HG03095 (cell line): ENCODE measurements at regions not wholly inside any gene's neighbourhood (a gene's known extent, or its start where the extent isn't known, plus 50 kb on each side); places are given as distances from the start of the nearest gene placed in this dataset.

Experiments used
- ATAC-seq: cut with Tn5 transposase; IDR thresholded peaks from one replicate; pipeline ENCODE4 v1.9.1; 2021; ENCODE audit warnings: moderate library complexity; ENCODE audit not compliant: unreplicated experiment

DNA sequence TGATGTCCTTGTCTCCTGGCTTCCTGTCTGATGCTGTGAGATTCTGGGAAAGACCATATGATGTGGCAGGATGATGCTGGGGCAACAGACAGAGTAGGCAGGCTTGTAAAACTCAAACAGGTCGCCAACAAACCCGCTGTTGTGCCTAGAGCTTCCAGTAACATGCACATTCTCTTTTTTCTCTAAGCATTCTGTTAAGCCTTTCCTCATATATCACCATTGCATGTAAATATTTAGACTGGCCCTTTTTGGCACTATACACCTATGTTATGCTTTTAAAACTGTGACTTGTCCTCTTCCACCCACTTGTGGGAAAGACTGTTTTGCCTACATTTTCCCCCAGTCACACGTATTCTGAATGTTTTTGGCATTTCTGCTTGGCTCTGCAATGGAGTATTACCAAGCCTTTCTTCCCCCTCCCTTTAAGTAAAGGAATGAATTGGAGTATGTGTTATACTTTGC, 250.4 kb upstream of the TANK start:
- no peak for ATAC-seq

DNA sequence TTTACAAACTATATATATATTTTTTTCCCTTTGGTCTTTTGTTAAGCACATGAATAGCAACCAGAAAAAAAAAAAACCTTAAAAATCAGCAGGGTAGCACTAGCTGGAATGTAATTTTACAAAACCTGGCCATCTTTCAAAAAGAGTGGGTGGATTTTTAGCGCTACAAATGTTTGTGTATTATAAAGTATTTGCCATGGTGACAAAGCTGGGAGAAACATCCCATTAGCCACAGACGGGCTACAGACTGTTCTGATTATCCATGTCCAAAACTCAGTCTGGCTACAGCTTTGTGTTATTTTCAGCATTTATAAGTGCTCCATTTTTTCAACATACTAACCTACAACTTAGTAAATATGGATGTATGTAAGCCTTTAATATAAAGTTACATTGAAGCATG, 249.5 kb upstream of the TANK start:
- ATAC-seq = no peak

DNA sequence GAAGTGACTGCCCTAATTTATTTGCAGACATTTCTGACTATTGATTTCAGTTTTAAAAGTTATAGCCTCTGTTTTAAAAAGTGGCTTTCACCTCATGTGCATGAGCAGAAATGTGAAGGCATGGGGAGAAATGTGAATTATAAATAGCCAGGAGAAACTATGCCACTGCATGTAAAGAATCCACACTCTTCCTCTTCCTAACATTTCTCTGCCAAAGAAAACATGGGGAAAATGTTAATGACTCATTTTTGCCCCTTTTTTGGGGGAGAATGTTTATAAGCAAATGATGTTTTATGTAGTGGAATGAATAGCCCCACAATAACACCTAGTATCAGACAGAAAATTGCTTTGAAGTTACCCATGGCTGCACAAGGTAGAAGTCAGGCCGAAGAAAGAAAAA, 249.0 kb upstream of the TANK start:
- no peak for ATAC-seq

DNA sequence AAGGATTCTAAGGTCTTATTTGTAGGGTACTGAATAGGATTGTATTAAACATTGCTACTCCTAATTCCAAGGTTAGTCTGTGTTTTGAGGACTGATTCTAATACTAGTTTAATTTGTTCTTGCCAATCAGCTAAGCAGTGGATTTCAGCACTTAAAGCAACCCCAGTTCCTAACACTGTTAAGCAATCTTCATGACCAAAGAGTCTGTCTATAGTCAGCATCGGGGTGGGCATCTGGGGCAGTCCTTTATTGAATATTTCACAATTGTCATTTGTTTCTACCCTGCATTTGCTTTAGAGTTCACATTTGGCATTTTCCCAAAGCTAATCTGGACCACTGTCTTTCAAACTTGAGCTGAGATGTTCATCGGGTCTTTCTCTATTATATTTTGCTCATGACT, 248.0 kb upstream of the TANK start:
- no peak for ATAC-seq

DNA sequence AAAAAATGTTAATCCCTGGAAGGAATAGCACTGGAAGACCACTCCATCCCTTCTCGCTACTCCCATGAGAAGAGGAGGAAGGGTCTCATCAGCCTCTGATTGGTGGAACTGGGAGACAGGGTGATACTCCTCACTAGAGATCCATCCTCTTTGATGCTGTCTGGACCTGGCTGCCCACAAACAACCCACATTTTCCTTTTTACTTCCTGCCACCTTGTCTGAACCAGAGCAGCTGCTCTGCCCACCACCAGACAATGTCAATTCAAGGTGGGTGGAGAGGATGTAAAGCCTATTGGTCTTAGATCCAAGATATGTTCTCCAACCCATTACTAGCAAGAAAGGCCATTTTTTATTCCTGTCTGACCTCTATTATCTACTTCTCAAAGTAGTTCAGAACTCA, 246.9 kb upstream of the TANK start:
- ATAC-seq = no peak

DNA sequence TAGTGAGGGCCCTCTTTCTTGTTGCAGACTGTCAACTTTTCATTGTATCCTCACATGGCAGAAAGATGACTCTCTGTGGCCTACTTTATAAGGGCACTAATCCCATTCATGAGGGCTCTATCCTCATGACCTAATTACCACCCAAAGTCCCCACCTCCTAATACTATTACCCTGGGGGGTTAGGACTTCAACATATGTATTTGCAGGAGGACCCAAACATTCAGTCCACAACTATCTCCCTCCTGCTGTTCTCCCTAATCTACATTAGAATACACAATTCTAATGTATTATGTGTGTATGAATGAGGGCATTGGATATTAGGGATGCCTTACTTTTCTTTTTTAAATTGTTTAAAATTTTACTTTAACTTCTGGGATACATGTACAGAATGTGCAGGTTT, 246.0 kb upstream of the TANK start:
- ATAC-seq = no peak

DNA sequence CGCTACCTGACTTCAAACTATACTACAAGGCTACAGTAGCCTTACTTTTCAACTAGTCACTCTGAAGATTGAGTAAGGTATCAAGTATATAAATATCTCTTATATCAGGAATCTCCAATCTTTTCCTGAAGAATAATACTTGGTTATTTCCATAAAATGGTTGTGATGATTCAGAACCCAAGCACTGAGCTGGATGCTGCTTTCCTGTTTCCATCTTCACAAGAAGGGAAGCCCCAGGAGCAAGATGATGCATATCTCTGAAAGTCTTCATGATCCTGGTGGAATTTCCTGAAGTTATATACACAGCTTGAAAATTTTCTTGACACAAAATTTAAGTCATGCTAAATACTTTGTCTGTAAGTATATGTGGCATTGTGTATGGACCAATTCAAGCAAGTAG, 243.9 kb upstream of the TANK start:
- ATAC-seq = no peak

DNA sequence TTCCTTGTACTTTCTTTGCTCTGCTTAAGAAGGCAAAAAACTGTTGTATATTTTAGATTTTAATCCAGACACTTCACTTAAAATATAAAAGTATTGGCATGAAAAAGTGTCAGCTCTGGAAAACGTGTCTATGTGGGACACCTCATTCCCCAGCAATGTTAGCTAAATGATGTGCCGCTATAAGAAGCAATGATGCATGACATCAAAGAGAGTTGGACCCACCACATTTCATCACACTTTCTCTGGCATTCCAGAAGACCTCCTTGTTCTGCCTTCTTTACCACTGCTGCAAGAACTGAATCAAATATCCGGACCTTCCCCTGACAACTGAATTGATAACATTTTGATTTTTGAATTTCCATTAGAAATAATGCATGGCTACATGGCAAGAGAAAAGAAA, 242.4 kb upstream of the TANK start:
- no peak for ATAC-seq

DNA sequence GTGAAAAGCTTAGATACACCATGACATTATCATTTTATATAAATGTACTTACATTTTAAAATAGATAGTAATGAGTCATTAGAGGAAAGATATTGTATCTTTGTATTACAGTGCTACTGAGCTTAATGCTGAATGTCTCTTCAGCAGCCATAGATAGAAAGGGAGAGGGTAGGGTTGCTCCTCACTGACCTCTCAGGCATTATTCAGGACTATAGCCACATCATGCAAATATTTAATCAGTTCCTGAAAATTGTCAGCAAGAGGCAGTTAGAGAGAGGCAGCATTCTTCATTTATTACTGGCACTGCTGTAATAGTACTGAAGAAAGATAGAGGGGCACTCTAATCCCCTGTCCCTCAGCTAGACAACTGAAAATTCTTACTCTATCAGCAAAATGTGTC, 242.0 kb upstream of the TANK start:
- ATAC-seq = no peak

DNA sequence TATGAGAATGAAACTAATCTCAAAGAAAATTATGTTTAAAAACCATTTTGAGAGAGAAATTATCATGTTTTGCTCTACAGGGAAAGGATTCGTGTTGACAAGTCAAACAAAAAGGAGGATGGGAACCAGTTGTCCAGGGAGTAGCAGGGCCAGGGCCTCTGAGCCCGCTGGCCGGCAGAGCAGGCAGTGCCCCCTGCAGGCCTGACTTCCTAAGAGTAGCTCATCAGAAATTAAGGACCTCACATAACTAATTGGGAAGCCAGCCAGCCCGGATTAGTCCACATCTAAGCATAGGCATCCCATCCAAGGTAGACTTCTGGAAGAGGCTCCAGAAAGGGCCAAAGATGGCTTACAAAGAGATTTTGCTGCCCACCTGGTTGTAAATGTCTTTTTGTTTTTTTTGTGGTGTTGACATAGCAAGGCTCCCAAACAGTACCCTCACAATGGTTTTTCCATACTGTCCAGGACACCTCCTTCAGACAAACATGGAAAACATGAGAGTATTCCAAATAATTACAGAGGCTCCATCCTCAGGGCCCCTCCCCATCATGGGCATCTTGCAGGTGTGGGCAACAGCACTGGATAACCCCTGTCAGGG, 241.2 kb upstream of the TANK start:
- peak; percentile 59 for ATAC-seq

DNA sequence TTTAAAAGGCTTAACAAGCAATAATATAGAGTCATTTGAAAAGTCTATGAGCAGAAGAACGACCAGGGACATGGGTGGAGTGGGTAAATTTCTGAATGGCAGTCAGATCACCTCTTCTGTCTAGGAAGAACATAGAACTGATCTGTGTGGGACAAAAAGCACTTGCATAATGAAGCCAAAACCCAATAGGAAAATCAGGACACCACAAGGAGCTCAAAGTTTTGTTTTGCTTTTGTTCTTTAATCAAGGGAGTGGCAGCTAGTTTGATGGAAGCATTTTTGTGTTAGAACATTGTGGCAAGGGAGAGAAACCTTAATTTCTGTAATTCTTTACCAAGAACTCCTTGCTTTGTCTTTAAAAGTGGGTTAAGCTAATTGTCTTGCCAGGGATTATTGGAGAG, 240.2 kb upstream of the TANK start:
- ATAC-seq = no peak

DNA sequence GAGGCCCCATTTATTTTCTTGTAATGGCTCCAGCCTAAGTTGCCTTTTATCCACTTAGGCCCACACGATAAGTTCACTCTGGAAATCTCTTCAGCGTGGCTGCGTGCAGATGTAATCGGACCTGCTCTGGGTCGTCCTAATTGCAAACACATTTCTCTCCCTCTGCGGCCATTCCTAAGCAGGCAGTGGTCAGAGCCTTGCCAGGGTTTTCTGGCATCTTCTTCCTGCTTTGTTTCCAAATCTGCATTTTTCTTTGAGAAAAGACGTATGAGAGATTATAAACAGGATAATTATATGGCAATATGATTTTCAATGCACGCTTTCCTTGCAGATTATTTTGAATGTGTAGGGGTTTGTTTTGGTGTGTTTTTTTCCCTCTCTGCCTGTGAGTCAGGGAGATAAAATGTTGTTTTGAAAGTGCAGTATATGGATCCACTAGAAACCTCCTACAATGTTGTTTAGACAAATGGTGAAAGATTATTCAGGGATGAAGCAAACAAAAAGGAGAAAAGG, 239.4 kb upstream of the TANK start:
- no peak for ATAC-seq

DNA sequence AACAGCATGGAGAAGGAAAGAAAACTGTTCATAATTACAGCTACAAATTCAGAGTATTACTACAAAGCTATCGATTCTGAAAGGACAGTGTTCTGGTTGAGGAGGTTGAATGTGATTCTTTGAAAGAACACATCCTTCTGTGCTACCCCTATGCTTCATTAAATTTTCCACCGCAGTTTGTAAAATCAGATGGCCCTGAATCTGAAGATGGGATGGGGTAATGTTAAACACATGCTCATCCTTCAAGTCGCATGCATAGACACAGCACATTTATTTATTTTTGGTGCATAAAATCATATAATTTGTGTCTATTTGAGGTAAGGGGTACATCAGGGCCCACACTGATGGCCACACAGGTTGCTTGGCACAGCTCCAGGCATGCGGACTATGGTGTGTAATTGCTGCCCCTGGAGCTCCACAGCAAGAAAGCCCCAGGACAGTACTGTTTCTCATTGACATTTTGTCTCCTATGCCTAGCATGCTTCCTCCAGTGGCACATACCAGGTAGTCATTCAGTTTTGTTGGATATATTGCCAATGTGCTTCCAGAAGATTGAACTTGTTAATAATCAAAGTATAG, 238.8 kb upstream of the TANK start:
- no peak for ATAC-seq

DNA sequence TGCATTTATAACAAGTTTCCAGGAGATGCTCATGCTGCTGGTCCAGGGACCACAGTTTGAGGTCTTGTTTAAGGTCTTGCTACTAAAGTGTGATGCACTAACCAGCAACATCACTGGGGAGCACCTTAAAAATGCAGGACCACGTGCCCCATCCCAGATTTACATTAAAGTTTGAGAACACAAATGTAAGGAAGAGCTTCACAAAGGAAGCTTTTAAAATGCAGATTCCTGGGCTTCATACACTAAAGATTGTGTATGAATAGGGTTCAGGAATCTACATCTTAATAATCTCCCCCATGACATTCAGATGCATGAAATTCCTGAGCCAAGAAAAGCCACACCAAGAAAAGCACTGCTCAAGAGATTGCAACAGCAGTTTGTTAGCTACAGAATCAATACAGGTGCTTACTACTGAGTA, 235.3 kb upstream of the TANK start:
- no peak for ATAC-seq

DNA sequence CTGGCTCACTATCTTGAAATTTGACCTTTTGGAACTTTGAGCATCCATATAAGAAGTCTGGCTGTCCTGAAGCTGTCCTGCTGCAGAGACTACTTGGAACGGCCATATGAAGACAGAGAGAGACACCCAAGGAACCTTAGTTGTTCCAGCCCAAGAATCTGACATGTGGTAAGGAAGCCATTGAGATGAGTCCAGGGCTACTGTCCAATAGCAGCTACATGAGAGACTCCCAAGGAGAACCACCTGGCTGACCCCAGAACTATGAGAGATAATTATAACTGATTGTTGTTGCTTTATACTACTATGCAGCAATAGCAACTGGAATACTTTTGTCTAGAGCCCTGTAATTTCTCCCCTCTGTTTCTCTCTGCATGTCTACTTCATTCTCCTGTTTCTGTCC, 234.3 kb upstream of the TANK start:
- no peak for ATAC-seq

DNA sequence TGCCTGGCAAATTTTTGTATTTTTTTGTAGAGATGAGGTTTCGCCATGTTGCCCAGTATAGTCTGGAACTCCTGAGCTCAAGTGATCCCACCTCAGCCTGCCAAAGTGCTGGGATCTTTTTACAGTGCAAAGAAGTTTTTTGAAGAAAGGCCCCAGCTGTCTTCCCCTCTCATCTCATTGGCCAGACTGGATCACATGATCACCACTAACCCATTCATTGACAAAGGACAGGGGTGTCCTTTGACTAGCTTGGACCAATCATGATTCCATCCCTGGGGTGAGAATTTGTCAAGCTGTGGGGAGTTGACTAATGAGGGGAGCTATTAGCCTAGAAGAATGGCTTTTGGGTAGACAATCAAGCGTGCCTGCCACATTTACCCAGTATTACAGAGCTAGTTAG, 232.9 kb upstream of the TANK start:
- no peak for ATAC-seq

DNA sequence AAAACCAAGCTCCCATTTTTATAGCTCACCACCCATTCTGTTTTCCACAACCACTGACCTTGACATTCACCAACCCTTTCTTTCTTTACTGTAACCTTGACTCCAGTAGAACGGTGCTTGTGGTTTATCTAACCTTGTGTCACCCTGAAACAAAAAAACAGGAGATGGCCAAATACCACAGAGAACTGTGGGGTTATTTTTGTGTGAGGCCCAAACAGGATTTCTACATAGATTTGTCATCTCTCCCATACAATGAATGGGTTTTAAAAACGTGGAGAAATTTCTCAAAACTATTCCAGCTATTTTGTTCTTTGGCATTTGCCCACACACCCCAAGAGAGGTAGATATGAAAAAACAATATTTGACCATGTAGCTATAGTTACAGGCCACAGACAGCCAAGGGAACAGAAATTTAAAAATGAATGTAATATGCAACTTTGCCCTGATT, 231.3 kb upstream of the TANK start:
- ATAC-seq = no peak

DNA sequence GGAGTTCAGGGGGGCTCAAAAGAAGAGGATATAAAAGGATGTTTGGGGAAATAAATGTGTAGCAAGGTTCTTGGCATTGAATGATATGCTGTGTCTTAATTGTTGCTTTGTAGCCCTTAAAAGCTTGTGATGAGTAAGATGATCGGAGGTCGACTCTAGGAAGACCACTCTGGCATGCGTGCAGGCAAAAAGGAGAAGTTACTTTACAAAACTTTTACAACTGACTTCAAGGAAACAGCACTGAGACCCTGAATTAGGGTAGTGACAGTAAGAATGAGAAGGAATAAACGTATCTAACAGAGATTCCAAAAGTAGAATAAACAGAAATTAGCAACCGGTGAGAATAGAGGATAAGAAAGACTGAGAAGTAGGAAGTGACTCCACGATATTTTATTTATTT, 228.7 kb upstream of the TANK start:
- no peak for ATAC-seq

DNA sequence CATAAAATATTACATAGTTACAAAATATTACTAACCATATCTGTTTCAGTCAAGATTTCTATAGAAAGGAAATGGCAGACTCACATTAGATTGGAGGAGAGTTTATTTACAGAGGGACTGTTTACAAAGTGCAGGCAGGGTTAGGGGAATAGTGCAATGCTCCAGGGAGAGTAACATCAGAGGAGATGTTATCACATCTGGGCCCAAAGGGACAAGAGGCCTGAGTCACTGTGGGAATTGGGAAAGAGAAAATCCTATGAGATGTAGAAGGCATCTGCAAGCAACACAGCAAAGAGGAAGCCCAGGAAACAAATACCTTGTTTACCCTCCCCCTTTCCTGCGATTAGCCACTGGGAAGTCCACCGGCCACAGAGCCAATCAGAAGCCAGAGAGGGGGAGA, 227.3 kb upstream of the TANK start:
- no peak for ATAC-seq

DNA sequence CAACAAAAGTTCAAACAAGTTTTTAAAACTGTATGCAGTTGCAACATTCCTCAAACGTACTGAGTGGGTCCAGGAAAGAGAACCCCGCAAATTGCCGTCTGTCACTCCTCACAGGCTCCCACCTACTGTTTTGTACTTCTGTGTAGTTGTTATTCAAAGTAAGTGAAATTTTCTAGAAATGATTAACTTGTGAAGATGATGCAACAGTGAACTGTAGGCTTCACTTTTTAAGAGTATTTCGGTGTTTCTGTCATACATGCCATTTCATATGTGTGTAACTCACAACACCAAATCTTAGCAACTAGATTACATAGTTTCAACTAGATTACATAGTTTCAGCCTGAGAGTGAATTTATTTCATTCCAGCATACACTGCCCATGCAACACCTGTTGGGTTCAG, 226.0 kb upstream of the TANK start:
- no peak for ATAC-seq

DNA sequence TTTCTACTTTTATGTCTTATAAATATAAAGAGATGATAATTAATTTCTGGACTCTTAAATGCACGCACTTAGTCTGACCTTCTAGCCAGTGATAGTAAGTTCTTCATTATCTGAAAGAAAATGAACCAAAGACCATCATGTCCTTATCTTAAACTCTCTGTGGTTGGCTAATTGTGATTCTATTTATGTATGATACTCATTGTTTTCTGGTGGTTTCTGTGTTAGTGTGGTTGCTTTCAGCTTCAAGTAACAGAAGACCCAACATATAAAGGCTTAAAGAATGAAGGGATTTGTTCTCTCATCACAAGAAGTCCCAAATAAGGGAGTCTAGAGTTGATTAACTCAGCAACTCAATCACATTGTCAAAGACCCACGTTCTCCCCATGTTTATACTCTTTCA, 225.2 kb upstream of the TANK start:
- no peak for ATAC-seq

DNA sequence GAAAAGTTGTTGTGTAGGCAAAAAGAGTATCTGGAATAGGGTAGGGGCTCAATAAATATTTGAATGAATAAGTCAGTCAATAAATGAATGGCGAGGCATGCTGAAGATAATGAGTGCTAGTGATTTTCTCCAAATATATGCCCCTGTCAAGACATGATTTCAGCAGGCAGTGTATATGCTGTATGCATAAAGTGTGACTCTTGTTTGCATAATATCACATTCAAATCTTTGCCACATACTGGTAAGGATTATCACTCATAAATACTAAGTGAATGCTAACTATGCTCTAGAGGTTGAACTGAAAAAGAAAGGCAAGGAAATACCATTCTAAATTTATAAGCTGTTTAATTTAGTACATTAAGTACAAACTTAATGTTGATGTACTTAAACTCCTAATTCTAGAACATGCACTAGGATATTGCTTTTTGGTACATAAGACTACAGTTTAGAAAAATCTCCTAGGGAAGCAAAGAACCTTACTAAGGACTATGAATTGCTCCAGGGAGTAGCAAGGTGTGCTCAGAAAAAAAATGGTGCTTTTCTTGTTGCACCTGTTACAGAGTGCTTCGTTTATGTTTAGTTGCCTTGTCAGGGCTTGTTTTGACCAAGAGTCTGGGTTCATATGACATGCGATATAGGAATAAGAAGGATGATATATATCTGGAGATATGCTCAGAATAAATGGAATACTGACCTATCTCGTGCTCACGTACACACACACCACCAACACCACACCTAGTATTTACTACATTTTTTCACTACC, 224.0 kb upstream of the TANK start:
- no peak for ATAC-seq
